ENCODE measurements at regions not wholly inside any gene's neighbourhood (a gene's known extent, or its start where the extent isn't known, plus 50 kb on each side); places are given as distances from the start of the nearest gene placed in this dataset.

DNA sequence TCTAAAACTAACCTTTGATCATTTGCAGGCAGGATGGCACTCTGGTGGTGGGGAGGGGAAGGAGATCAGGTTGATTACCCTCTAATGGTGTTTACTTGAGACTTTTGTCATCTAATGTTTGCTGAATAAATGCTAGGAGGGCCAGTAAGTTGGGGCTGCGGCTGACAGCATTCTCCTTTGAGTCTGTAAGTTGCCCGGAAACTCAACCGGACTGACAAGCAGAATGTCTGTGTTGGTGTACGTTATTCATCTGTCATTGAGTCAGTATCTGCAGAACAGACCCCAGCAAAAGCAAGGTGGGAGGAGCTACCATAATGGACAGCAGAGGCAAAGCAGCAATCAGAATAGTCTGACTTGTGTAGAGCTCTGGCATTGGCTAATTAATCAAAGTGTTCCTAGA, 1210.6 kb upstream of the PABPC4L start:
- TF ChIP-seq, protein P1, sequence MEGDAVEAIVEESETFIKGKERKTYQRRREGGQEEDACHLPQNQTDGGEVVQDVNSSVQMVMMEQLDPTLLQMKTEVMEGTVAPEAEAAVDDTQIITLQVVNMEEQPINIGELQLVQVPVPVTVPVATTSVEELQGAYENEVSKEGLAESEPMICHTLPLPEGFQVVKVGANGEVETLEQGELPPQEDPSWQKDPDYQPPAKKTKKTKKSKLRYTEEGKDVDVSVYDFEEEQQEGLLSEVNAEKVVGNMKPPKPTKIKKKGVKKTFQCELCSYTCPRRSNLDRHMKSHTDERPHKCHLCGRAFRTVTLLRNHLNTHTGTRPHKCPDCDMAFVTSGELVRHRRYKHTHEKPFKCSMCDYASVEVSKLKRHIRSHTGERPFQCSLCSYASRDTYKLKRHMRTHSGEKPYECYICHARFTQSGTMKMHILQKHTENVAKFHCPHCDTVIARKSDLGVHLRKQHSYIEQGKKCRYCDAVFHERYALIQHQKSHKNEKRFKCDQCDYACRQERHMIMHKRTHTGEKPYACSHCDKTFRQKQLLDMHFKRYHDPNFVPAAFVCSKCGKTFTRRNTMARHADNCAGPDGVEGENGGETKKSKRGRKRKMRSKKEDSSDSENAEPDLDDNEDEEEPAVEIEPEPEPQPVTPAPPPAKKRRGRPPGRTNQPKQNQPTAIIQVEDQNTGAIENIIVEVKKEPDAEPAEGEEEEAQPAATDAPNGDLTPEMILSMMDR (IDR thresholded peaks at IDR 0.05; ENCODE audit: insufficient read depth, low read depth, low read length) = no peak
- TF ChIP-seq EZH2 (IDR thresholded peaks at IDR 0.05; ENCODE audit: insufficient read depth, low read length) = no peak

Data from astrocyte (in vitro differentiated cells and primary cell).